ENCODE measurements at regions not wholly inside any gene's neighbourhood (a gene's known extent, or its start where the extent isn't known, plus 50 kb on each side); places are given as distances from the start of the nearest gene placed in this dataset.

GRCh38 chr1:56436296-56436695 is 143.1 kb downstream of the PLPP3 start:
- peaks cover 3% of the 10 kb centered on the region for H3K9me3 Mint-ChIP-seq
- Histone ChIP-seq H3K4me1 (peaks cover 88% of the 10 kb centered on the region), H3K27me3 (no peaks in the 10 kb centered on the region), H3K9ac (no peak overlapping the region), H3F3A (ENCODE audit: low read depth) (peaks cover 59% of the 10 kb centered on the region), H2AFZ (replicated peaks) (no peak overlapping the region), H3K9me3 (ENCODE audit: low read depth) (no peaks in the 10 kb centered on the region), H3K79me2 (ENCODE audit: low read depth) (no peaks in the 10 kb centered on the region), H3K36me3 (no peaks in the 10 kb centered on the region), H4K20me1 (ENCODE audit: low read depth) (peaks cover 5% of the 10 kb centered on the region), H3K27ac (peak overlapping the region; percentile 90), H3K4me3 (peak overlapping the region; percentile 22), H3K4me2 (peak overlapping the region; percentile 64)
- peak overlapping the region; percentile 77 for H3K4me3 Mint-ChIP-seq
- TF ChIP-seq, protein P1, sequence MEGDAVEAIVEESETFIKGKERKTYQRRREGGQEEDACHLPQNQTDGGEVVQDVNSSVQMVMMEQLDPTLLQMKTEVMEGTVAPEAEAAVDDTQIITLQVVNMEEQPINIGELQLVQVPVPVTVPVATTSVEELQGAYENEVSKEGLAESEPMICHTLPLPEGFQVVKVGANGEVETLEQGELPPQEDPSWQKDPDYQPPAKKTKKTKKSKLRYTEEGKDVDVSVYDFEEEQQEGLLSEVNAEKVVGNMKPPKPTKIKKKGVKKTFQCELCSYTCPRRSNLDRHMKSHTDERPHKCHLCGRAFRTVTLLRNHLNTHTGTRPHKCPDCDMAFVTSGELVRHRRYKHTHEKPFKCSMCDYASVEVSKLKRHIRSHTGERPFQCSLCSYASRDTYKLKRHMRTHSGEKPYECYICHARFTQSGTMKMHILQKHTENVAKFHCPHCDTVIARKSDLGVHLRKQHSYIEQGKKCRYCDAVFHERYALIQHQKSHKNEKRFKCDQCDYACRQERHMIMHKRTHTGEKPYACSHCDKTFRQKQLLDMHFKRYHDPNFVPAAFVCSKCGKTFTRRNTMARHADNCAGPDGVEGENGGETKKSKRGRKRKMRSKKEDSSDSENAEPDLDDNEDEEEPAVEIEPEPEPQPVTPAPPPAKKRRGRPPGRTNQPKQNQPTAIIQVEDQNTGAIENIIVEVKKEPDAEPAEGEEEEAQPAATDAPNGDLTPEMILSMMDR (IDR thresholded peaks at IDR 0.05): no peak
- TF ChIP-seq EZH2 (IDR thresholded peaks at IDR 0.05) (no peak), EZH2phosphoT487 (IDR thresholded peaks at IDR 0.05) (no peak)
- no peaks in the 10 kb centered on the region for H3K27me3 Mint-ChIP-seq (ENCODE audit: insufficient read depth, low read depth)
- peaks cover 87% of the 10 kb centered on the region for H3K4me1 Mint-ChIP-seq
- peak overlapping the region; percentile 98 for H3K27ac Mint-ChIP-seq
- H3K36me3 Mint-ChIP-seq: no peaks in the 10 kb centered on the region
- no peak for DNase-seq (ENCODE audit: low spot score)

DNA sequence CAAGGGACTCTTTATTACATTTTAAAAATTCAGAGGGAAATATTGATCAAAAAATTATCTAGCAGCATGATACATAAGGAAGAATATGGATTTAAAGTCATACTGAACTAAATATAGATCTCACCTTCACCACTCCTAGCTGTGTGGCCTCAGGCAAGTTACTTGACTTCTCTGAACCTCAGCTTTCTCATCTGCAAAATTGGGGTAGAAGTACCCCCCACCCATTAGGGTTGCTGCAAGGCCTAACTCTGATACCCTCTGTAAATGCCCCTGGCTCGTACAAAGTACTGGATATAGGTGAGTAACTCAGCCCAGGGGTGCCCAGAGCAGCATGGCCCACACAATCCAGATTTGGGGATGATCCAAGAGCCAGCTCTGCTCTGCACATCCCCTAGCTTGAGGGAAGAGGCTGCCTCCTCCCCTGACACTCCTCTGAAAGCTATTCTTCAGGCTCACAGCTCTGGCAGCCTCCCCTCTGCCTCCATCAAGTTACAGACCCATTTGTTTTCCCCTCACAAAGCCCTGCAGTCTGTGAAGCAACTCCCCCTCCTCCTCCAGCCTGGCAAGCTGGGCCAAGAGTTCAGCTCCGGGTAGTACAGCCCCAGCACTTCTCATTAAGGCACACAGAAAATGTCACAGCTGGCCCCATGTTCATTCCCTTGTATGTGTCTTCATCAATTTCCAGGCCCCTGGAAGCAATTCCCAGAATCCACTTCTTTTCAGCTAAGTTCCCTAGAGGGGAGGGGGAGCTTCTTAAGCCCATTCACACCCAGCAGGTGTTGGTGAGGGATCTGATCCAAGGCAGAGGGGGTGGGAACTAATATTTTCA is 143.7 kb downstream of the PLPP3 start:
- Histone ChIP-seq H3K9me3 (ENCODE audit: low read depth) (no peaks in the 10 kb centered on the region), H3K9ac (no peak overlapping the region), H3K4me1 (peaks cover 89% of the 10 kb centered on the region), H3F3A (ENCODE audit: low read depth) (peaks cover 59% of the 10 kb centered on the region), H3K36me3 (no peaks in the 10 kb centered on the region), H3K27me3 (no peaks in the 10 kb centered on the region), H3K79me2 (ENCODE audit: low read depth) (no peaks in the 10 kb centered on the region), H3K4me2 (peak overlapping the region; percentile 64), H4K20me1 (ENCODE audit: low read depth) (peaks cover 5% of the 10 kb centered on the region), H2AFZ (replicated peaks) (no peak overlapping the region), H3K27ac (peak overlapping the region; percentile 90), H3K4me3 (peak overlapping the region; percentile 22)
- TF ChIP-seq, protein P1 (IDR thresholded peaks at IDR 0.05): no peak
- TF ChIP-seq EZH2phosphoT487 (IDR thresholded peaks at IDR 0.05): no peak
- TF ChIP-seq EZH2 (IDR thresholded peaks at IDR 0.05): no peak
- no peaks in the 10 kb centered on the region for H3K27me3 Mint-ChIP-seq (ENCODE audit: insufficient read depth, low read depth)
- peak overlapping the region; percentile 98 for H3K27ac Mint-ChIP-seq
- DNase-seq (ENCODE audit: low spot score): peak; percentile 90
- H3K4me1 Mint-ChIP-seq: peaks cover 87% of the 10 kb centered on the region
- H3K4me3 Mint-ChIP-seq: peak overlapping the region; percentile 77
- H3K9me3 Mint-ChIP-seq: peaks cover 3% of the 10 kb centered on the region
- H3K36me3 Mint-ChIP-seq: no peaks in the 10 kb centered on the region

- H4K20me1 ChIP-seq (ENCODE audit: low read depth): peaks cover 5% of the 10 kb centered on the region
- no peak overlapping the region for H3K9ac ChIP-seq
- H3K36me3 ChIP-seq: no peaks in the 10 kb centered on the region
- no peaks in the 10 kb centered on the region for H3K27me3 Mint-ChIP-seq (ENCODE audit: insufficient read depth, low read depth)
- peak overlapping the region; percentile 62 for H3K4me2 ChIP-seq
- no peak for DNase-seq (ENCODE audit: low spot score)
- H3K4me1 ChIP-seq: peaks cover 89% of the 10 kb centered on the region
- no peaks in the 10 kb centered on the region for H3K36me3 Mint-ChIP-seq
- TF ChIP-seq, protein P1 (IDR thresholded peaks at IDR 0.05): peak; percentile 27
- no peak for TF ChIP-seq EZH2 (IDR thresholded peaks at IDR 0.05)
- peak overlapping the region; percentile 70 for H3K27ac Mint-ChIP-seq
- no peak overlapping the region for H3K27ac ChIP-seq
- no peaks in the 10 kb centered on the region for H3K9me3 ChIP-seq (ENCODE audit: low read depth)
- H2AFZ ChIP-seq (replicated peaks): no peak overlapping the region
- H3K4me1 Mint-ChIP-seq: peaks cover 84% of the 10 kb centered on the region
- H3K79me2 ChIP-seq (ENCODE audit: low read depth): no peaks in the 10 kb centered on the region
- H3K27me3 ChIP-seq: no peaks in the 10 kb centered on the region
- peaks cover 3% of the 10 kb centered on the region for H3K9me3 Mint-ChIP-seq
- H3K4me3 ChIP-seq: no peak overlapping the region
- peaks cover 55% of the 10 kb centered on the region for H3F3A ChIP-seq (ENCODE audit: low read depth)
- peak overlapping the region; percentile 41 for H3K4me3 Mint-ChIP-seq
Observed at GRCh38 chr1:56434740-56435139, 144.6 kb downstream of the PLPP3 start.

Measured in neural progenitor cell (in vitro differentiated cells).